ENCODE measurements at regions not wholly inside any gene's neighbourhood (a gene's known extent, or its start where the extent isn't known, plus 50 kb on each side); places are given as distances from the start of the nearest gene placed in this dataset.

DNA sequence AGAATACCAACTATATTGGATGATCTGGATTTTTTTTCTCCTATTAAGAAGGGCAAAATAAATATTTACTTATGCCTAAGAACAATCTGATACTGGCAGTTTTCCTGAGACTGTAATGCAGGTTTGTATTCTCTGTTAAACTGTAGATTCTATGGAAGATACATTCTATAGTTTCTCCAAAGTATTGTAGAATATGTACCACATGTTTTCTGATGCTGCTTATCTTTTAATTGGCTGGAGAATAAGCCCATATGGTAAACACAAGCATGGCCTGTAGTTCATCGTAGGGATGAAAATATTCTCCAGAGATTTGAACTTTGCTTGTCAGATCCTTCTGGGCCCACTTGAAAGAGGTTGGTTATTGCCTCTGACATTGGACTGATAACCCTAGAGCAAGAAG lies 99.1 kb downstream of the CENPW start:
- H3K4me3 ChIP-seq (ENCODE audit: low read depth, low read length), result no peak overlapping the region
- TF ChIP-seq, protein P1, sequence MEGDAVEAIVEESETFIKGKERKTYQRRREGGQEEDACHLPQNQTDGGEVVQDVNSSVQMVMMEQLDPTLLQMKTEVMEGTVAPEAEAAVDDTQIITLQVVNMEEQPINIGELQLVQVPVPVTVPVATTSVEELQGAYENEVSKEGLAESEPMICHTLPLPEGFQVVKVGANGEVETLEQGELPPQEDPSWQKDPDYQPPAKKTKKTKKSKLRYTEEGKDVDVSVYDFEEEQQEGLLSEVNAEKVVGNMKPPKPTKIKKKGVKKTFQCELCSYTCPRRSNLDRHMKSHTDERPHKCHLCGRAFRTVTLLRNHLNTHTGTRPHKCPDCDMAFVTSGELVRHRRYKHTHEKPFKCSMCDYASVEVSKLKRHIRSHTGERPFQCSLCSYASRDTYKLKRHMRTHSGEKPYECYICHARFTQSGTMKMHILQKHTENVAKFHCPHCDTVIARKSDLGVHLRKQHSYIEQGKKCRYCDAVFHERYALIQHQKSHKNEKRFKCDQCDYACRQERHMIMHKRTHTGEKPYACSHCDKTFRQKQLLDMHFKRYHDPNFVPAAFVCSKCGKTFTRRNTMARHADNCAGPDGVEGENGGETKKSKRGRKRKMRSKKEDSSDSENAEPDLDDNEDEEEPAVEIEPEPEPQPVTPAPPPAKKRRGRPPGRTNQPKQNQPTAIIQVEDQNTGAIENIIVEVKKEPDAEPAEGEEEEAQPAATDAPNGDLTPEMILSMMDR (IDR thresholded peaks at IDR 0.05; ENCODE audit: low read depth, low read length), result no peak
- DNase-seq (ENCODE audit: low read depth, low spot score), result no peak
- in situ Hi-C loops (cut with HindIII; ENCODE audit: low sequenced_read_pairs), result no loop called here

DNA sequence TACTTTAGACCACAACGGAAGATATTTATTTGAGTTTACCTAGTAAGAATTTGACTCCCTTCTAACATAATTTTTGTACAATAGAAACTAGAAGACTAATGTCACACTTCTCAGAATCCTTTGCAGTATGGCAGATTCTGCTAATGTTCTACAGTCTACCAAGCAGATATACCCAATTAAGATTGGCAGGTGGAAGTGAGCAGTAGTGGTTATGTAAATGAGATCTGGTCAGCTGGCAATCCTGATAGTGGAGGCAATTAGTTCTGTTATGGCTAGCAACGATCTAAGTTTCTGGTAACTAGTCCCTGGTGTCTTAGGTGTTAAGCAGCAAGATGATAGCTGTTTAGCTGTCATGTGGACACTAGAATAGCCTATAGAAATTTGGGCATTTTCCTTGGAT lies 101.0 kb downstream of the CENPW start:
- DNase-seq (ENCODE audit: low read depth, low spot score), result no peak
- in situ Hi-C loops (cut with HindIII; ENCODE audit: low sequenced_read_pairs), result no loop called here
- H3K4me3 ChIP-seq (ENCODE audit: low read depth, low read length), result no peak overlapping the region
- TF ChIP-seq, protein P1 (IDR thresholded peaks at IDR 0.05; ENCODE audit: low read depth, low read length), result no peak

DNA sequence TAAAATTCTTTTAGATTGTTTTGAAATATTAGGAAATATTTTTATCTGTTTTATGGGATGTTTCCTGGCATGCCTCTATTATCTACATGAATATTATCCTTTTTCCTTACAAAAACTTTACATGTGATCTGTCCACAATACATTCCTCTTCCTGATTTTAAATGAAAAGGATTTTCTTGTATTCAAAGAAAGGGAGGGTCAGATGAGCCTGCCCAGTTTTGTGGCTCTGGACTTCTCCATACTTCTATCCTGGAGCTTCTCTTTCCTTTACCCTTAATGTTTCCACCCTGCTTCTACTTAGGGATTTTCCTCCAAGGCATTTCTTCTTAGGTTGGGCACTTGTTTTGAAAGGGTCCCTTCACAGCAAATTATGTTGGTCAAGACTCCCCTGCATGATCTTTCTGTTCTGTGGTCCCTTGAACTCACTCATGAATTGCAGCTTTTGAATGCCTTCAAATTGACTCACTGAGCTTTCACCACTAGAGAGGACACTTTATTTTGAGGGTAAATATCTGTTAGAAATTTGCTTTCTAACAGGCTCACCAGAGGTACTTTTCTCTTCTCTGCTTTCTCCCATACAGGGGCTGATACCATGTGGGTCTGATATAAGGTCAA lies 104.9 kb downstream of the CENPW start:
- in situ Hi-C loops (cut with HindIII; ENCODE audit: low sequenced_read_pairs), result no loop called here
- TF ChIP-seq, protein P1 (IDR thresholded peaks at IDR 0.05; ENCODE audit: low read depth, low read length), result no peak
- no peak overlapping the region for H3K4me3 ChIP-seq (ENCODE audit: low read depth, low read length)
- DNase-seq (ENCODE audit: low read depth, low spot score), result peak; percentile 52

DNA sequence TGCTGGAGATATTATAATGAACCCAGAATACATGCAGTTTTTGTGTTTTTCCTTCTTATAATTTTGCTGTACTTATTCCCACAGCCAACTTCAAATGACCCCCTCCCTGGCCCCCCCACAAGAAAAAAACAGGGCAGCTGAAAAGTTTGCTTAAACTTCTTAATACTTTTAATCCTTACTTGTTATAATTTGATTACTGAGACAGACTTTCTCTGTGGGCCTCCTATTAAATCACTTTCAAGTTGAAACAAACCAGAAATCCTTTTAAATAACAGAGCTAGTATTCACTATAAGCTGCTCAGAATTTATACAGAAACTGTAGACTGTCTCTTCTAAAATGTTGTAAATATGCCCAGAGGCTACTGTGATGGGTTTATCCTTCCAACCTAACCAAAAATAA lies 106.3 kb downstream of the CENPW start:
- in situ Hi-C loops (cut with HindIII; ENCODE audit: low sequenced_read_pairs), result no loop called here
- TF ChIP-seq, protein P1 (IDR thresholded peaks at IDR 0.05; ENCODE audit: low read depth, low read length), result no peak
- no peak for DNase-seq (ENCODE audit: low read depth, low spot score)
- H3K4me3 ChIP-seq (ENCODE audit: low read depth, low read length), result no peak overlapping the region

DNA sequence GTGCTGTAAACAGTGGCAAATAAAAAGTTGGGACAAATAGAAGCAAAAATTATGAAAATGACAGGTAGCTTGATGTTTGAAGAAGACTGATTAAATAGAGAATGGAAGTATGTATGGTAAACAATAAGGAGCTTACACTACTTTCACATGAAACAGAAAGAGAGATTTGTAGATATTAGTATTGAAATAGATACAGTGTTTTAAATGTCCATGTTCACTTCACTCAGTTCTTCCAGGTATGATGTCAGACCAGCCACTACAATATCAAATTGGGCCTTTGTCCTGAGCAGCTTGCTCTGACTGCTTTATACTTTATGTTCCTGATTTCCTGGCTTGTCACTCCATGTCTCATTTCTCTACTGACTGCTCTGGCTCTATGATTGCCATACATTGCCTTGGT lies 107.5 kb downstream of the CENPW start:
- no peak for DNase-seq (ENCODE audit: low read depth, low spot score)
- in situ Hi-C loops (cut with HindIII; ENCODE audit: low sequenced_read_pairs), result no loop called here
- TF ChIP-seq, protein P1 (IDR thresholded peaks at IDR 0.05; ENCODE audit: low read depth, low read length), result no peak
- H3K4me3 ChIP-seq (ENCODE audit: low read depth, low read length), result no peak overlapping the region

DNA sequence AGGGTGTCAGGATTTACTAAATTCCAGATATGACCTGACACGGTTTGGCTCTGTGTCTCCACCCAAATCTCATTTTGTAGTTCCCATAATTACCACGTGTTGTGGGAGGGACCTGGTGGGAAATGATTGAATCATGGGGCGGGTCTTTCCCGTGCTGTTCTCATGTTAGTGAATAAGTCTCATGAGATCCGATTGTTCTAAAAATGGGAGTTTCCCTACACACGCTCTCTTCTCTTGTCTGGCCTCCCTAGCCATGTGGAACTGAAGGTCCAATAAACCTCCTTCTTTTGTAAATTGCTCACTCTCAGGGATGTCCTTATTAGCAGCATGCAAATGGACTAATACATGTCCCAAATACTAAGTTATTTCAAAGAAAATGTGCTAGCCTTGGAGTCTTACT lies 121.1 kb downstream of the CENPW start:
- in situ Hi-C loops (cut with HindIII; ENCODE audit: low sequenced_read_pairs), result no loop called here
- no peak overlapping the region for H3K4me3 ChIP-seq (ENCODE audit: low read depth, low read length)
- TF ChIP-seq, protein P1 (IDR thresholded peaks at IDR 0.05; ENCODE audit: low read depth, low read length), result no peak
- DNase-seq (ENCODE audit: low read depth, low spot score), result no peak

DNA sequence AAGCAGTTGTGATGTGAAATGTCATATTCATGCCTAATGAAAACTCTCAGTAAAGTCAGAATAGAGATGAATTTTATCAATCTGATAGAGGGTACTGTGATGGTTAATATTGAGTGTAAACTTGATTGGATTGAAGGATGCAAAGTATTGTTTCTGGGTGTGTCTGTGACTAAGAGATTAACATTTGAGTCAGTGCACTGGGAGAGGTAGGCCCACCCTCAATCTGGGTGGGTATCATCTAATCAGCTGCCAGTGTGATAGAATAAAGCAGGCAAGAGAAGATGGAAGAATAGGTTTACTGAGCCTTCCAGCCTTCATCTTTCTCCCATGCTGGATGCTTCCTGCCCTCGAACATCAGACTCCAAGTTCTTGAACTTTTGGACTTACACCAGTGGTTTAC lies 124.3 kb downstream of the CENPW start:
- H3K4me3 ChIP-seq (ENCODE audit: low read depth, low read length), result no peak overlapping the region
- no peak for DNase-seq (ENCODE audit: low read depth, low spot score)
- TF ChIP-seq, protein P1 (IDR thresholded peaks at IDR 0.05; ENCODE audit: low read depth, low read length), result no peak
- in situ Hi-C loops (cut with HindIII; ENCODE audit: low sequenced_read_pairs), result no loop called here

All from astrocyte of the spinal cord (primary cell).